T-helper 9 cell (primary cell): ENCODE measurements at regions not wholly inside any gene's neighbourhood (a gene's known extent, or its start where the extent isn't known, plus 50 kb on each side); places are given as distances from the start of the nearest gene placed in this dataset.

Experiments used
- DNase-seq: peaks from one replicate; pipeline ENCODE4 v3.0.0-alpha.2; 2020

DNA sequence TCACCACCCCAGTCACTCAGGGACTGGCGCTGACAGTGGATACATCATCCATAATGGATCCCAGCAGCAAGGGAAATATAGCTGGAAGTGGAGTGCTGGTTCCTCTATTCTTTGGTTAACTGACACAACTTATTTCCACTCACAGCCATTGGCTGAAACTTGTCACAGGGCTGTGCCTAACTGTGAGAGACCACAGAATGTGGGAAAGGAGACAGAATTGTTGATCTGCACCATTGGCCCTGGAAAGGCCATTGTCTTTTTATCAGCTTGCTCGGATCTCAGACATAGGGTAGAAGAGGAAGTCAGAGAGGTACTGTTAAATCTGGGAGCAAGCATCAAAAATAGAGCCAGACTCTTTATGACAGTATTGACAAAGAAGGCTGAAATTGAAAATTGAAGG lies 451.3 kb downstream of the AJAP1 start:
- DNase-seq: no peak

DNA sequence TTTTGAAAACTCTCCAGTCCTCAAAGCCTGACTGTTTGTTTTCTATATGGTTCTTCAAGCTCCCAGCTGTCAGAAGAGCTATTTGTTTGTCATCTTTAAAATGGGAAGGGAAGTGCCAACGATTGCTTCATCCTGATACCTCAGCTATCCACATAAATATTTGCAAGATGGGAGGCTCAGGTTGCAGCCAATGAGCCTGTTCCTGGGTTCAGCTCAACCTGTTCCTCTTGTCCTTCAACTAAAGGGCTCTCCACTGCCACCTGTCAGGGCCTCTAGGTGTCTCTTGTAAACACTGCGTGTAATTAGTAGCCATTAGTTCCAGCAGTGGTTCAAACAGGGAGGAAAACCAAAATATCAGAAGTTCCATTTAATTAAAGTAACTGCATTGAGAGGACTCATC lies 445.1 kb downstream of the AJAP1 start:
- no peak for DNase-seq

DNA sequence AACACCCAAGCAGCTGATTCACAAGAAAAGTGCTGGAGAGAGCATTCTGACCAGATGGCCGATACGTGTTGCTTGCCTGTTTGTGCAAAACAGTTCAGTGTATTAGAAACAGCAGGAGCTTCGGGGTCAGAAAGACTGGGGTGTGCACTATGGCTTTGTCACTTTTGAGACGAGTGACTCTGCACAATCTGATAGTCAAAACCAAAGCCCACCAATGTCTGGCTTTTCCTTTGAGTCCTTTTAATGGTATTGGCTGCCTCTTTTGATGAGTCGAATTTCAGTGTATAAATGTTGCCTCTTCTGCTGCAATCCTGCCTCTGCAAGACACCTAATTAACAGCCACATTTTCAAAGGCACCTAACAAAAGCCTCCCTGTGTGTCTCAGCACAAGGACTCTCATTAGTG lies 444.6 kb downstream of the AJAP1 start:
- no peak for DNase-seq

DNA sequence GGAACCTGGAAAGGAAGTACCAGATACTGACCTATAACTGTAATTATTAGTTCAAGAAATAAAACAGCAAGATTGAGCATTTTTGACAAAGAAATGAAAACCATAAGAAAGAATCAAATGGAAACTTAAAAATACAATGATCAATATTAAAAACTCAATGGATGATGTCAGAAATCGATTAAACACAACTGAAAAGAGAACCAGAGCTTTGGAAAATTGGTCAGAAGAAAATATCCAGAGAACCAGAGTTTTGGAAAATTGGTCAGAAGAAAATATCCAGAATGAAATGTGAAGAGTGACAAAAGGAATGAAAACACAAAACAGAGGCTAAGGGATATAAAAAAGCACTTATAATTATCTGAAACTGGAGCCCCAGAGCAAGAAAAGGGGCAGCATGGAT lies 438.6 kb downstream of the AJAP1 start:
- no peak for DNase-seq

DNA sequence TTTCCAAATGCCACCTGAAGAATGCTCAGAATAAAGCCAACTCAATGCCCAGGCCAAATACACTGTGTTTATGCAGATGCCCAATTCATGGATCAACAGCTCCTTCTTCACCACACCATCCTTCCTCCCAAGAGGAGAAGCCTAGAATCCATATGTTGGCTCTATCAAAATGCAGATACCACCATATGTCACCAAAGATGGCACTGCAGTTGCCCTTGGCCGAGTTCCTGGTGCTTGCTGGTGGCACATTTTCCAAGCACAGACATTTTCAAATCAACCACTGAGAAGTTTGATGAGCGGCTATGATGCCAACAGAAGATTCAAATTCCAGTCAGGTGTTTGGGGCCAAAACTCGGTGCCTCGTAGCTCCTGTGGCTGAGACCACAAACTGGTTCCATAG lies 430.3 kb downstream of the AJAP1 start:
- DNase-seq: no peak

DNA sequence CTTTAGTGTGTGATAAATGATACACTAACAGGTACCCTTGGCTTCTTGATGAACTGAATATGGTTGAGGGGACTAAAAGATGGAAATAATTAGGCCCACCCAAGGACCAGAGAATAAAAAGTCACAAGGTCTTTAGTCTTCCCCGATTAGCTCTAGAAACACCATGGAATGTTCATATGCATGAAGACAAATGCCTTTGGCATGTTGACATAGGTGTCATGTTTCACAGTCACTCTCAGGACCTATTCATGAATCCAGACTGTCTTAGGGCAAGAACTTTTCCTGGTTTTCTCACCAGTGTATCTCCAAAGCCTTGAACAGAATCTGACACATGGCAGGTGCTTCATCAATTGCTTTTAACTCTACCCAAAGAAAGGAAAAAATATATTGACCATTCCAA lies 412.8 kb downstream of the AJAP1 start:
- DNase-seq: no peak

DNA sequence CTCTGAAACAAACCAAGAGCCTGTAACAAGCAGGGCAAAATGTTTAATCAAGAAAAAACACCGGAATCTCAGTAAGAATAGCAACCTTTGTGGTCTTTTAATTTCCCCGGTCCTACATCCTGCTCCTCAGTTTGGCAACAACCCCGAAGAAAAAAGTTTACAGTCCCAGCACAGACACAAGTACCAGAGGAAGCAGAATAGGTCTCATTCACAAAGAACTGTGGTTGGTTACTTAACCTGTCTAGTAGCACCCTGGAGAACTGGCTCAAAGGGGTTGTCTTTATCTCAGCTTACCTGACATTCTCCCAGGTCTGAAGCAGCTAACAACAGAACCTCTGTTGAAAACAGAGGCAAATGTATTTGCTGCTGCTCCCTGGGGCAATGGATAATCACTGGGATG lies 399.3 kb downstream of the AJAP1 start:
- DNase-seq: no peak

DNA sequence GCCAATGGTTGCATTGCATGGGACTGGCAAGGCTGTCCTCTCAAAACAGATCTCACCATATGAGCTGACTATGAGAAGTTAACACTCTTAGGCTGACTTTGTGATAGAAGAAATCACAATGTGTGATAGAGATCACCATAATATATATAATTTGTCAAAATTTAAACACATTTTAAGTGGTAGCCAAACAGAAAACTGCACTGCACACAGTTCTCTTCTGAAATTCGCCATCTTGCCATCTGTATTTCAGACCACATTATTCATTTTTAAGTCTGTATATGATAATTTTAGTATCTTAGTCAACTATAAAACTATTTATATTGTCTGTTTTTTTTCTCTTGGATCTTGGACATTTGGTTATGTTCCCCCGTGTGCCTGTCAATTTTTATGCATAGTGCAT lies 374.7 kb downstream of the AJAP1 start:
- DNase-seq: no peak

DNA sequence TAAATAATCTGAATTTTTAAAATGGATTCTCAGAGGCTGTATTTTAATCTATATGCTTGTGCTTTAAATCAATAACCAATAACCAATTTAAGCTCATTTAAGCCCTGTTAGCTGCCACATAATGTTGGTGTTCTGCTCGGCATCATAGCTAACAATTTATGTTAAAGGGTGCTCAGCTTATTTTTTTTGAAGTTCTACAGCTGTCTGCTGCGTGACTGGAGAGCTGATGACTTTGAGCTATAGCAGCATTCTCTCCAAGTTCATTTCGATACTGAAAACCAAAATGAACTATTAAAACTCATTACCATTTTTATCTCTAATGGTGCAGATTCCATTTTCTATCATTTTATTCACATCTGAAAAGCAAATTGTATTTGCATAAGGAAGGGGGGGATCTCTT lies 357.8 kb downstream of the AJAP1 start:
- DNase-seq: no peak

DNA sequence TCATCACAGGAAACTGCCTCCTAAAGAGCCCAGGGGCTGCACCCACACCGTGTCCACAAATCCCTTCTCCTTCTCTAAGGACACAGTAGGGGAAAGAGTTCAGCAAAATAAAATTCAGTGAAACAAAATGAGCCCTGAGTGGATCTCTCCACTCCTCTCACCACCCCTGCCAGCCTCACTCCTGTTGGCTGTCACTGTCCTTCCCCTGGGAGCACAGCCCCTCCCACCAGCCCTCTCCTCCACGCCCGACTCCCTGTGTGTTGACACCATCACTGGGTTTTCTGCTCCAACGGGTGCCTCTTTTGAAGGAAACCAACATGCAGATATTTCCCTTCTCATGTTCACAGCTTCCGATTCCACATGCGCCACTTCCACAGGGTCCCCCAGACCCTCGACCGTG lies 356.2 kb downstream of the AJAP1 start:
- no peak for DNase-seq

DNA sequence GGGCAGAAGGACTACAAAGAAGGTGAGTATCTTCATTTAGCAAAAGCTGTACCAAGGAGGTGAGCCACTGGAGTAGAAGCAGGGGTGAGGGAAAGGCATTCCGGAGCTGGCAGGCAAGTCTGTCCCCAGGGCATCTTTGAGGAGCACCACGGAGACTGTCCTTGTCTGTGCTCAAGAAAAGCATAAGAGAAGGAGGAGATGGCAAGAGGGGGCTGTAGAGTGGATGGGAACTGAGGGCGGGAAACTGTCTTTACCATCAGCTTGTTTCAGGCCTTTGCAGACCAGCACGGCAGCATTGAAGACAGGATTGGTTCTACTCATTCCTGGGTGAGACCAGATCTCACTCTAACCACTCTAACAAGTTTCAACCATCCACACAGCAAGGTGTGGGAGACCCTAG lies 355.8 kb downstream of the AJAP1 start:
- no peak for DNase-seq

DNA sequence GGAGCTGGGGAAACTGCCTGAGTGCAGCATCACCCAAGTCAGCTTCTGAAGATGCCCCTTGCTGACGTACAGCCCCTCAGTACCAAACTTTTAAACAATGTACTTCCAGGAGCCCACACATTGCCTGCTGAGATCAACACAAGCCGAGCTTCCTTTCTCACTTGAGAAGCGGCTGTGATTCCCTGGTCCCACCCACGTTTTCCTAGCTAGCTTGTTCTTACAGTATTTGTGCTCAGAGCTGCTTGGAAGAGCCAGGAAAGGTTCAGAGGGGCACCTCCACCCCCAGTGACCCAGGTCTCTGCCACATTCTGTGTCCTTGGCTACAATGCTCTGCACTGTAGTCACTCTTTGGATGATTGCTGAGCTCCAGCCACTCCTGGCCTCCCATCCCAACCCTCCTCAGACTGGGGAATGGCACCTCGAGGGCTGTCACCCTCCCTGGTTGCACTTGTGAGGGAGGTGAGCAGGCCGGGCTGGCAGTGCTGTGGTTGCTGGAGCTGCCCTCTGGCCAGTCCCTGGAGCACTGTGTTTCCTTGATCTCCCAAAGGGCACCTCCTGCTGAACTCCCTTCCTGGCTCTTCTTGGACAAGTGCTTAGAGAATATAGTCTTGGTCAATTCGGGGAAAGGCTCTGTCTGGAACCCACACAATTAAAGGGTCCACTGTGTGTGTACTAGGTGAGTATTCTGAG lies 355.1 kb downstream of the AJAP1 start:
- no peak for DNase-seq

DNA sequence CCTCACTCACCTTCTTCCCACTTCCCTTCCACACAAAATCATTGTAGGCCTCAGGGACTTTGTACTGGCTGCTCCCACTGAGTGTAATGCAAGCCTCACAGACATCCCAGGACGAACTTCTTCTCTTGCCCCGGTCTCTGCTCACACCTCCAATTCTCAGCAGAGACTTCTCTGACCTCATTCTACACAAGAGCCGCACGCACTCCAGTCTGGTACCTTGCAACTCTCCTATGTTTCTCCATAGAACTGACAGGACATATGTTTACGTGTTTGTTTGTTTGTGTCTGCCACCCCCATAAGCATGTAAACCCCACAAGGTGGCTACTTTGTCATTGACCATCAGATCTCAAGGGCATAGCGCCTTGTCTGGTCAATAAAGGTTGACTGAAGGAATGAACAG lies 350.8 kb downstream of the AJAP1 start:
- DNase-seq: no peak

DNA sequence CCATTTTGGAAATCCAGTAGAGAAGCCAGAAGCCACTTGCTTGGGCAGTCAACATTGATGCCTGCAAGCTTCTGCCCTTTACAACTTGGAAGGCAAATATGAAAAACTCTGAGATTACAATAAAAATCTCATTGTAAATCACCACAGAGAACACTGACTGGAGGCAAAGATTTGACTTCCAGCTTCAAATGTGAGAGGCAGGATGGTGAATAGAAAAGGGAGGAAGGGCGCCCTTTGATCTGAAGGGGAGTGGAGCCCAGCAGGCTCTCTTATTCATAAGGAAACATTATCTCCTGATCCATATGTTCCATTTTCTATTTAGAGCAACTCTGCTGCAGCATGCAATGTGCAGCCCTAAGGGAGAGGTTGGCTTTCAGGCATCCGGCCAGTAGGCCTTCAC lies 348.3 kb downstream of the AJAP1 start:
- no peak for DNase-seq

DNA sequence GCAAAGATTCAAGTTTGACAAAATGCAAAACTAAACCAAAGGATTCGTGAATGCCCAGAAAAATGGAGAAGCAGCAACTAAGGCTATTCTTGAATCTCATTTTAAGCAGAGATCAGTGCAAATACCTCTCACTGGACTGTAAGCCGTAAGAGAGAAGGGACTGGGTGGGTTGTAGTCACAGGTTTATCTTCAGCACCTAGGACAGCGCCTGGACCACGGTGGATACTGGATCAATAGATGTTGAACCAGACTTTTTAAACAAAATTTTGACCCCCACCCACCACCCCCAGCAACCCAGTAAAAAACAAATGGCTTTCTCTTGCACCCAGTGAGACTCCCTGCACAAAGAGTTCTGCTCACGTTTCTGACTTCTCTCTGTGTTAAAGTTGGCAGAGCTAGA lies 347.1 kb downstream of the AJAP1 start:
- DNase-seq: no peak

DNA sequence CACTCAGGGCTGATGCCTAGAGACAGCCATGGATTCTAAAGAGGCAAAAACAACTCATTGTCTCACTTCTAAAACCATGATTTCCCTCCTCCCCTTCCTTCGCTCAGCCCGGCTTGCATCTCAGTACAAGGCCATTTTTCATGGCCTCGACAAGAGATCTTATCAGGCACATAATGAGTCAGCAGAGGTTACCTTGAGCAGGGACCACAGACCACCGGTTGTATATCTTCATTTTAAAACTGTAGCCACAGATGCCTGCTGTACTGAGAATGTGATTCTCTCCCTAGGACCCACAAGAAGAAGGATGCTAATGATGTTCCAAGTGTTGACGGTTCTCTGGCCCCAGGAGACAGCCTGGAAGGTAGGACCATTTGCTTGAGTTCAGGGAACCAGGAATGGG lies 331.9 kb downstream of the AJAP1 start:
- no peak for DNase-seq

DNA sequence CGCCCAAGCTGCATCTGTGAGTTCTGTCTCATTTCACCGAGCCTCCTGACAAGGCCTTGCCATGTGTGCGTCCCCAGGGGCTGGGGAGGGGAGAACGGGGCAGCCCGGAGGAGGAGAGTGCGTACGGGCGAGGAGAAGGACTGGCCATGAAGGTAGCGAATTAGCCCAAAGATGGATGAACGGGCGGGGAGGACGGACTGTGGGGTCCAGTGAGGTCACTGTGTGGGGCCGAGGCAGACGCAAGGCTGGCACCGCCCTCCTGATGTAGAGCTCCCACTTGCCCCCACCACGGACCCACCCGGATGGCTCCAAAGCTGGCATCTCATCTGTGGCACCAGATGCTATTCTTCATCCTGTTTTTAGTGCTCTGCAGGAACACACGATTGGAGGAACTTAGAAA lies 330.4 kb downstream of the AJAP1 start:
- DNase-seq: no peak

DNA sequence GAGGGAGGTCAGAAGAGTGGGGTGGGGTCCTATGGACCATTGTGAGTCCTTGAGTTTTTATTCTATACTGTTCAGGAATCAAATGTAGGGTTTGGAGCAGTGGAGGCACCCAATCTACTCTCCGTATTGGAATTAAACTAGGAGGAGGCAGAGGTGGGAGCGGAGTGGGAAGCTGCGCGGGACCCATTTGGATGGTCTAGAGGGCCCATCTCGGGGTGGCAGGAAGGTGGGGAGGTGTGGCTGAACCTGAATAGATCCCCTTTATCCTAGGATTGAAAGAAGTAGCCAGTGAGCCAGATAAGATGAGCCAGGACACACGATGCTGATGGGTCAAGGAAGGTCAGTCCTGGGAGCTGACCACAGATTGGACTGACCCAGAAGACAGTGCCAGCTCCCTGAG lies 325.8 kb downstream of the AJAP1 start:
- DNase-seq: no peak

DNA sequence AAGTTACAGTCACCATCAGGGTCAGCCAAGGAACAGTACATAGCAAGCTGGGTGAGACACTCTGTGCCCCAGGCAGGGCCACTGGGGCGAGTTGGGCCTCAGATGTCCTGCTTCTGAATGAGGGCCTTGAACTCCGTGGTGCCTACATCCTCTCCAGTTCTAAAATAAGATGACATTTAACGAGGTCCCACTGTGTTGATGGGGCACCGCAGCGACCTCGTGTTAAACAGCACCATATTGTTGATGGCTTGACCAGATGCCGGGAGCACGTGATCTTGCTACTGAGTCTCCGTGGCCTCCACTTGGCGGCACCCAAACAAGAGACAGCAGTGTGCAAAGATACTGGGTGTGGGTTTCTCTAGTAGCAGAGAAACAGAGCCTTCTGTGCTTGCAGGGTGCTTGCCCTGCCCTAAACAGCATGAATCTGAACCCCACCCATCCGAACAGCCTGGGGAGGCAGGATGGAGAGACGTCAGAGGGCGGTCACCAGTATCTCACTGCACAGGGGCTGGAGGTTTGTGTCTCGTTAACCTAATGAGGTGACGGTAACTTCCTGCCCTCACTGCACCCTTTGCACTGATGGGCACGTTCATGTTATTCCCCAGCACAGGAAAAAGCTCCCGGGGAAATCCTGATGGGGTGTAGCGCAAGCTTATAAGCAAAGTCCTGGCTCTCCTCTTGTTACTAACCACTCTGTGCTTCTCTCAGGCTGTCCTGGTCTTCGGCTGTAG lies 324.4 kb downstream of the AJAP1 start:
- DNase-seq: no peak

DNA sequence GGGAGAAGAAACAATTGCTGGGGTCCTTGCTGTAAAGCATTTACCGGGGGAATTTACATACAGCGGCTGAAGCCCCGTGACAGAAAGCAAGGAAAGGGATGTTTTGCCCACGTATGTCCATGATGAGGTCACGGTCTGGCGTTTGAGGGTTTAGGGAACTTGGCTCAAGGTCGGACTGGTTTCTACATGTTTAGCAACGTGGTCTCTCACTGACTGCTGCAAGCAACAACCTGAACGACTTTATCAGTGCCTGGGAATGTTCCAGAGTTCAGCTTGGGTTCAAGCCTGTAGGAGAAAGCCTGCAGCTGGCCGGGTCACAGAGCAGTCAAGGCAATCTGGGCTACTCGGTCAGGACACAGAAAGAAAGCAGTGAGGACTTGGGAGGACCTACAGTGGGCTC lies 323.3 kb downstream of the AJAP1 start:
- no peak for DNase-seq

DNA sequence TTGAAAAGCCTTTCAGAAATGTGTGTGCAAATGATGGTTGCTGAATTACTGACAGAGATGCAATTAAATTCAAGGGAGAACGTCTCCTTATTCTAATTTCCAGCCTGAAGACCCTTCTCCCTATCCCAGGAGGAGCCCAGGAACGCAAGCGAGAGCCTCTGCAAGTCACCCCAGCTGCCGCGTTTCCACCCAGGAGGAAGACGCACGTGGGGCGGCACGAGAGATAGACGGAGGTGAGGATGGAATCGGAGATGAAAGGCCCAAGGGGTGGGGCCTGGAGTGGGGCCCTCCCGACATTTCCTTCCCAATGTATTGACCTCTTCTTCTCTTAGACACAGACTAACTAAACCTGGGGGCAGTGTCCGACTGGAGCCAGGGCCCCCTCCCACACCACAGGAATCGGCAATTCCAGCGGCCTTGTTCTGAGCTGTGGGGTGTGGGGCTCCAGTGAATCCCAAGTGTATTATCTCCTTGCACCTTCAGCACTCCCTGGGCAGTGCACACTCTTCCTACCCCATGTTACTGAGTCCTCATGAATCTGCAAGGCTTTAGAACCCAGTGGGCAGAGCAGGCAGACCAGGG lies 322.5 kb downstream of the AJAP1 start:
- no peak for DNase-seq

DNA sequence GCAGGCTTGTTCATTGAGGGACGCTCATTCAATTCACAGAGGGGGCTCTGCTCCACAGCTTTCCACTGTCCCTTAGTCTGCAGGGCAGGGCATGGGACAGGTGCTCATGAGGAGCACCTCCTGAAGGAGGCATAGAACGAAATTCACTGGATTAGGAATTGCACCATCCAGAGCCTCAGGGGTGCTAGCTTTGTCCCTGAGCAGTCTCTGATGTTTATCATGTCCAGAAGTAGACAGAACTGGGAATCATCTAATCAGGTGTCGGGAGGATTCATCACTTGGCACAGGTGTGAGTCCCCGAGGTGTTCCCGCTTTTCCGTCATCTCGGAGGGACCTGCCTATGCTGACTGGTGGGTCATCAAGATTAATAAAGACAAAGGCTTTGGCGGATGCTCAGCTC lies 321.4 kb downstream of the AJAP1 start:
- no peak for DNase-seq

DNA sequence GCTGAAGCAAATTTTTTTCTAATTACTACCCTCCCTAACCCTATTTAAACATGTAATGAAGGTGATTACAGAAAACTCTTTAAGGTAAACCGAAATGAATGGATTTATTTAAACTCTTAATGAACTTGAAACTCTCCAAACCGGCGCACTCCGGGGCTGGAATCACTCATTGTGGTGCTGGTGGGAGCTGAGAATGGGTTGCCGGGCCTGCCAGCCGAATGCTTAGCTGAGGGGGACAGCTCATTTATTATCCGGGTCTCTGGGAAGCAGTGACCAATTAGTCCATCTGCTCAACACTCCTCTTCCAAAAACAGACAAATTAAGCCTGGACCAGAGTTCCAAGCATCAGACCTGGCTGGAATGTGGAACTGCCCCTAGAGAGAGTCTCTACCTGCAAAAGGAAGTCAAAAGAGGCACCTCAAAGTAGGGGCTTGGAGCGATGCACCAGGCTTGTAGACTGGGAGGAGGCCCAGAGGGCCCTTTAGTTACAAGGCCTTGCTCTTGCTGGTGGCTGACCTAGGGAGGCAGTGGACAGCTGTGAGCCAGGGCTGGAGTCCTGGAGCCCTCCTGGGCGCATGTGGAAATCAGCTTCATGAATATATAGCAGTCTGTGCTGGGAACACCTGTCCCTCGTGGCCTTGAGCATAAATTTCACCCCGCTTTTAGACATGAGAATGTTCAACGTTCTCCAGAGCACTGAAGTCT lies 320.7 kb downstream of the AJAP1 start:
- DNase-seq: no peak

DNA sequence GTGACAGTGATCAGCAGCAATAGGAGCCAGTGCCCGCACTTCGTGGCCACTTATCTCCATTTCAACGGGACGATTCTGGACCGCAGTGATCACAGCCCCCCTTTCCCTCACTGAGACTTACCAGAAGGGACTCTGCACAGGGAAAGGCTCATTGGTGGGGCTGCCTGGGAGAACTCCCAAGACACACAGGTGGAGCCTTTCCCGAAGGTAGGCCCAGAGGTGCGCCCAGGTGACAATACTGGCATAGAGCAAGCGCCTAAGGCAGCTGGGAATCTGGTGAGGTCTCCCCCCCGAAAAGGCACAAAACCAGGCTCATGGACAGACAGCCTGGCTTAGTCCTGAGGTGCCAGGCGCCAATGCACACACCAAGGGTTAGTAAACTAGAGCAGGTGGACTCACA lies 318.9 kb downstream of the AJAP1 start:
- DNase-seq: no peak
